Sigmoid colon (tissue), 3 donors: ENCODE measurements at regions not wholly inside any gene's neighbourhood (a gene's known extent, or its start where the extent isn't known, plus 50 kb on each side); places are given as distances from the start of the nearest gene placed in this dataset.
"Not testable (repeated sequence)": the region's sequence is repeated elsewhere in the genome, so short reads cannot be mapped to it uniquely, and the experiment has no call there.

Experiments
- CTCF ChIP-seq, 4 experiments: fragments of 450-650 bp in 3 of 4; fragments of 200-600 bp in 1 of 4; IDR thresholded peaks; one replicate each; pipeline ENCODE4 v1.5.1; 2016 to 2019; ENCODE audit warnings: antibody characterized with exemption in 4 of 4, mild to moderate bottlenecking in 3 of 4, moderate library complexity in 2 of 4
- POLR2A ChIP-seq, 2 donors: fragments of 450-650 bp; IDR thresholded peaks; one replicate each; pipeline ENCODE4 v1.6.1; 2016; ENCODE audit warnings: antibody characterized with exemption in 2 of 2, mild to moderate bottlenecking in 2 of 2, moderate library complexity in 2 of 2

- not testable (repeated sequence) for TF ChIP-seq CTCF, POLR2A (IDR thresholded peaks at IDR 0.05)
Observed at GRCh38 chr10:44096217-44096616, 288.7 kb downstream of the CXCL12 start.
